ENCODE measurements at regions not wholly inside any gene's neighbourhood (a gene's known extent, or its start where the extent isn't known, plus 50 kb on each side); places are given as distances from the start of the nearest gene placed in this dataset.

DNA sequence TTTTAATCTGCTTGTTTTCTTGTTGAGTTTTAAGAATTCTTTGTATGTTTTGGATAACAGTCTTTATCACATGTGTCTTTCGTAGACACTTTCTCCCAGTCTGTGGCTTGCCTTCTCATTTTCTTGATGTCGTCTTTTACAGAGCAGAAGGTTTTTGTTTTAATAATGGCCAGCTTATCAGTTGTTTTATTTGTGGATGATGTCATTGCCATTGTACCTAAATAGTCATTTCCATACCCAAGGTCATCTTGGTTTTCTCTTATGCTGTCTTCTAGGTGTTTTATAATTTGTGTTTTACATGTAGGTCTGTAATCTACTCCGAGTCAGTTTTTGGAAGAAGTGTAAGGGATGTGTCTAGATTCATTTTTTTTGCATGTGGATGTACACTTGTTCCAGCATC, 159.6 kb upstream of the NUDT6 start:
- no peaks in the 10 kb centered on the region for H3K27me3 Mint-ChIP-seq
- no peak for ATAC-seq
- intact Hi-C loops (cut with micrococcal nuclease), result no loop called here
- DNase-seq, result no peak
- ChIA-PET POLR2A (no interaction called here), CTCF (no interaction called here)
- no peaks in the 10 kb centered on the region for H3K4me1 Mint-ChIP-seq (ENCODE audit: low read depth)
- peaks cover 2% of the 10 kb centered on the region for H3K9me3 Mint-ChIP-seq
- H3K36me3 Mint-ChIP-seq (ENCODE audit: low read depth), result peaks cover 32% of the 10 kb centered on the region
- no peak overlapping the region for H3K27ac Mint-ChIP-seq
- TF ChIP-seq, protein P1, sequence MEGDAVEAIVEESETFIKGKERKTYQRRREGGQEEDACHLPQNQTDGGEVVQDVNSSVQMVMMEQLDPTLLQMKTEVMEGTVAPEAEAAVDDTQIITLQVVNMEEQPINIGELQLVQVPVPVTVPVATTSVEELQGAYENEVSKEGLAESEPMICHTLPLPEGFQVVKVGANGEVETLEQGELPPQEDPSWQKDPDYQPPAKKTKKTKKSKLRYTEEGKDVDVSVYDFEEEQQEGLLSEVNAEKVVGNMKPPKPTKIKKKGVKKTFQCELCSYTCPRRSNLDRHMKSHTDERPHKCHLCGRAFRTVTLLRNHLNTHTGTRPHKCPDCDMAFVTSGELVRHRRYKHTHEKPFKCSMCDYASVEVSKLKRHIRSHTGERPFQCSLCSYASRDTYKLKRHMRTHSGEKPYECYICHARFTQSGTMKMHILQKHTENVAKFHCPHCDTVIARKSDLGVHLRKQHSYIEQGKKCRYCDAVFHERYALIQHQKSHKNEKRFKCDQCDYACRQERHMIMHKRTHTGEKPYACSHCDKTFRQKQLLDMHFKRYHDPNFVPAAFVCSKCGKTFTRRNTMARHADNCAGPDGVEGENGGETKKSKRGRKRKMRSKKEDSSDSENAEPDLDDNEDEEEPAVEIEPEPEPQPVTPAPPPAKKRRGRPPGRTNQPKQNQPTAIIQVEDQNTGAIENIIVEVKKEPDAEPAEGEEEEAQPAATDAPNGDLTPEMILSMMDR (IDR thresholded peaks at IDR 0.05), result no peak
- no peak overlapping the region for H3K4me3 Mint-ChIP-seq

DNA sequence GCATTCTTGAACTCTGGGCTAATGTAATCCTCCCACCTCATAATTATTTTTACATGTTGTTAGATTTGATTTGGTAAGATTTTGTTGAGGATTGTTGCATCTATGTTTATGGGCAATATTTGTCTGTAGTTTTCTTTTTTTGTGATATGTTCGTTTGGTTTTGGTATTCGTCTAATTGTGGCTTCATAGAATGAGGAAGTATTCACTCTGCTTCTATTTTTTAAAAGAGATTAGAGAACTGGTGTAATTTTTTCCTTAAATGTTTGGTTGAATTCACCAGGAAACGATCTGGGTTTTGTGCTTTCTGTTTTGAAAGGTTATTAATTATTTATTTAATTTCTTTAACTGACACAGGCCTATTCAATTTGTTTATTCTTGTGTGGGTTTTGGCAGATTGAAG, 161.2 kb upstream of the NUDT6 start:
- Mint-ChIP-seq H3K27ac (no peak overlapping the region), H3K27me3 (no peaks in the 10 kb centered on the region), H3K9me3 (peaks cover 2% of the 10 kb centered on the region), H3K4me3 (no peak overlapping the region), H3K4me1 (ENCODE audit: low read depth) (no peaks in the 10 kb centered on the region), H3K36me3 (ENCODE audit: low read depth) (peaks cover 32% of the 10 kb centered on the region)
- POLR2A ChIA-PET, result no interaction called here
- intact Hi-C loops (cut with micrococcal nuclease), result no loop called here
- TF ChIP-seq, protein P1 (IDR thresholded peaks at IDR 0.05), result no peak
- CTCF ChIA-PET, result no interaction called here
- ATAC-seq (no peak), DNase-seq (no peak)

DNA sequence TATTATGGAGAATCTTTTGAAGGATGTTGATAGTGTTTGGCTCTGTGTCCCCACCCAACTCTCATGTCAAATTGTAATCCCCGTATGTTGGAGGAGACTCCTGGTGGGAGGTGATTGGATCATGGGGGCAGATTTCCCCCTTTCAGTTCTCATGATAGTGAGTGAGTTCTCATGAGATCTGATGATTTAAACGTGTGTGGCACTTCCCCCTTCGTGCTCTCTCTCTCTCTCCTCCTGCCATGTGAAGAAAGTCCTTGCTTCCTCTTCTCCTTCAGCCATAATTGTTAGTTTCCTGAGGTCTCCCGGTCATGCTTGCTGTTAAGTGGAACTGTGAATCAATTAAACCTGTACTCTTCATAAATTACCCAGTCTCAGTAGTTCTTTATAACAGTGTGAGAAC, 166.1 kb upstream of the NUDT6 start:
- TF ChIP-seq, protein P1 (IDR thresholded peaks at IDR 0.05), result no peak
- Mint-ChIP-seq H3K9me3 (peaks cover 2% of the 10 kb centered on the region), H3K4me1 (ENCODE audit: low read depth) (no peaks in the 10 kb centered on the region), H3K36me3 (ENCODE audit: low read depth) (peaks cover 37% of the 10 kb centered on the region), H3K27me3 (no peaks in the 10 kb centered on the region), H3K27ac (no peak overlapping the region), H3K4me3 (no peak overlapping the region)
- DNase-seq (no peak), ATAC-seq (no peak)
- ChIA-PET CTCF (no interaction called here), POLR2A (no interaction called here)
- intact Hi-C loops (cut with micrococcal nuclease), result no loop called here

DNA sequence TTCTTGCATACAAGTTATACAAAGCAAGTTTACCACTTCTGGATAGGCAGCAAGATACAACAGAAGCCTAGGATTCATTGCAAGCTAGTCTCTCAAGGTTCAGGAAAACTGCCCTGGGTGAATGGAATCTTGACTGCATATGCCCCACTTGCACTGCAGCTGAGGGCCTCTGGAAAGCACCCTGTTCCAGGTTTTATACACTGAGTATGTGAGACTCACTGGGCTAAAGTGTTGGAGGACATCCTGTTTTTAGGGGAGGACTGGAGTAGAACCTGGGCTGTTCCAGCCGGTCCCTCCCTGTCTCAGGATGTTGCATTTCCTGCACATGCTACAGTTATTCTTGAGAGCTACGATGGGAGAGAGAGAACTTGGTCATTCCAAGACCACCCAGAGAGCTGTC, 168.5 kb upstream of the NUDT6 start:
- DNase-seq, result no peak
- CTCF ChIA-PET, result interaction anchor here (2.4 kb wide), 1 partner anchor 12 kb away, joined by 11 read pairs; no protein-coding TSS in a partner anchor
- TF ChIP-seq, protein P1 (IDR thresholded peaks at IDR 0.05), result no peak
- no peak overlapping the region for H3K27ac Mint-ChIP-seq
- H3K36me3 Mint-ChIP-seq (ENCODE audit: low read depth), result peaks cover 37% of the 10 kb centered on the region
- intact Hi-C loops (cut with micrococcal nuclease), result no loop called here
- POLR2A ChIA-PET, result no interaction called here
- no peak for ATAC-seq
- H3K9me3 Mint-ChIP-seq, result peaks cover 2% of the 10 kb centered on the region
- no peaks in the 10 kb centered on the region for H3K27me3 Mint-ChIP-seq
- H3K4me3 Mint-ChIP-seq, result no peak overlapping the region
- no peaks in the 10 kb centered on the region for H3K4me1 Mint-ChIP-seq (ENCODE audit: low read depth)

DNA sequence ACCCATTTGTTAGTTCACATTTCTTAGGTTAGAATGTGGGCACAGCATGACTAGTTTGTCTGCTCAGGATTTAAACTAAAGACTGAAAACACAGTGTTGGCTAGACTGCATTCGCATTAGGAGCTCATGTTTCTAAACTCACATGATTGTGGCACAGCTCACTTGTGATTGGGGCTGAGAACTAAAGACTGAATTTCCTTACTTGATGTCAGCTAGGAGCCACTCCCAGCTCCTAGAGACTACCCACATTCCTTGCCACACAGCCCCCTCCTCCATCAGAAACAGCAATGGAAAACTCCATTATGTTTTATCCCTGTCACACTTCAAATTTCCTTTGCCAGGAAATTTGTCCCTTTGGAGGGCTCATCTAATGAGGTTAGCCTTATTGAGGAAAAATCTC, 170.2 kb upstream of the NUDT6 start:
- Mint-ChIP-seq H3K36me3 (ENCODE audit: low read depth) (peaks cover 29% of the 10 kb centered on the region), H3K4me1 (ENCODE audit: low read depth) (no peaks in the 10 kb centered on the region), H3K9me3 (no peaks in the 10 kb centered on the region), H3K4me3 (no peak overlapping the region), H3K27ac (no peak overlapping the region), H3K27me3 (no peaks in the 10 kb centered on the region)
- POLR2A ChIA-PET, result no interaction called here
- intact Hi-C loops (cut with micrococcal nuclease), result no loop called here
- no peak for ATAC-seq
- no peak for DNase-seq
- TF ChIP-seq, protein P1 (IDR thresholded peaks at IDR 0.05), result no peak
- CTCF ChIA-PET, result interaction anchor here (2.4 kb wide), 1 partner anchor 10 kb away, joined by 11 read pairs; no protein-coding TSS in a partner anchor

Measured in activated CD8-positive, alpha-beta T cell treated with anti-CD3 and anti-CD28 coated beads for 36 hours (primary cell).